T-helper 1 cell treated with Interleukin-12 subunit alpha and Interleukin-12 subunit beta and Interleukin-4 antibody, amounts not matched to agents 30 μg/mL and 1 μg/mL, for 36 hours (primary cell): ENCODE measurements at regions not wholly inside any gene's neighbourhood (a gene's known extent, or its start where the extent isn't known, plus 50 kb on each side); places are given as distances from the start of the nearest gene placed in this dataset.

ENCODE experiments used
- H3K27ac Mint-ChIP-seq: one replicate; pipeline ENCODE4 v1.8.0; 2021; ENCODE audit warnings: mild to moderate bottlenecking, mixed read lengths
- H3K27me3 Mint-ChIP-seq: one replicate; pipeline ENCODE4 v1.8.0; 2021; ENCODE audit warnings: low read depth, mixed read lengths
- H3K36me3 Mint-ChIP-seq: one replicate; pipeline ENCODE4 v1.8.0; 2021; ENCODE audit warnings: low read depth, mixed read lengths
- H3K4me1 Mint-ChIP-seq: one replicate; pipeline ENCODE4 v1.8.0; 2021; ENCODE audit warnings: low read depth, mixed read lengths
- H3K4me3 Mint-ChIP-seq: one replicate; pipeline ENCODE4 v1.8.0; 2021; ENCODE audit warnings: mild to moderate bottlenecking, moderate library complexity, mixed read lengths
- H3K9me3 Mint-ChIP-seq: one replicate; pipeline ENCODE4 v1.8.0; 2021; ENCODE audit warnings: mixed read lengths

DNA sequence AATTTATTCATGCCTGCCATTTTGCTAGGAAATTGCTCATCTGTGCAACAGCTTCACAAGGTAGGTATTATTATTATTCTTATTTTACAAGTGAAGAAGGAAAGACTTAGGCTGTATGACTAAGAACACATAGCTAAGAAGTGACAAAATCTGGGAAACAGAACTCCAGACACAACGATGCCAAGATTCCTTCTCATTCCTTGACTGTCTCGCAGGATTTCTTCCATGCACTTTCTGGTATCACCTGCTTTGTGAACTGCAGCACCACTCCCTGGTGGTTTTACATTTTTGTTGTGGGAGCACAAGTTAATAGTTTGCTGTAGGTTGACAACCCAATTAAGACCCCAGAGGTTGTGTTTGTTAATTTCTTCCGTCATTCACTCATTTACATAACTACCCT, 188.5 kb downstream of the LACC1 start:
- Mint-ChIP-seq H3K4me3 (no peak overlapping the region), H3K27ac (no peak overlapping the region), H3K36me3 (no peaks in the 10 kb centered on the region), H3K27me3 (peaks cover 3% of the 10 kb centered on the region), H3K4me1 (no peaks in the 10 kb centered on the region), H3K9me3 (peaks cover 14% of the 10 kb centered on the region)

DNA sequence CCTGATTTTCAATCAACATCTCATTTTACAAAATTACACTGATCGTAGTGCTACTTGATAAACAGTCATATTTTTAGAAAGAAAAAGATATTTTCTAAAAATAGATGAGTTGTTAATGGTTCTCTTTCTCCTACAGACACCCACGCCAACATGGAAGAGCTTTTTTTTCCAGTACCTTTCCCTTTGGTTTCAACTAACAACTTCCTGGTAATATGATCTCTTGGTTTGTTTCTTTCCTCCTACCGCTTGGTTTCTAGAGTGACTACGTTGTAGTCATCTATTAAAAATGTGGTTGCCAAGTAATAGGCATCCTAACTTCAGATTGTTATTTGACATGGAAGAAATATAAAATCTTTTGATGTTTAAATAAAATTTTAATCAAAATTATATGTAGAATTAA, 189.0 kb downstream of the LACC1 start:
- Mint-ChIP-seq H3K27ac (no peak overlapping the region), H3K36me3 (no peaks in the 10 kb centered on the region), H3K4me1 (no peaks in the 10 kb centered on the region), H3K27me3 (peaks cover 3% of the 10 kb centered on the region), H3K4me3 (no peak overlapping the region), H3K9me3 (peaks cover 14% of the 10 kb centered on the region)

DNA sequence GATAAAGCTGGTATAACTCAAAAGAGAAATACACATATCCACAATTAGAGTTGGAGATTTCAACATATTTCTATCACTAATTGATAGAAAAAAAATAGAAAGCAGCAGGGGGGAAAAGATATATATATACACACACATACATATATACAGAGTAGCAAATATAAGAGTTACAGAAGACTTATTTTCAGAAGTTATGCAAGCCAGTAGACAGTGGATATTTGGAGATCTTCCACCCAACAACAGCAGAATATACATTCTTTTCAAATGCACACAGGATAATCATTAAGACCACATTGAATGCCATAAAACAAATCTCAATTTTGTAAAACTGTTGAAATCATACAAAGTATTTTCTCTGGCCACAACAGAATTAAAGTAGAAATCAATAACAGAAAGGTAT, 192.8 kb downstream of the LACC1 start:
- Mint-ChIP-seq H3K4me1 (no peaks in the 10 kb centered on the region), H3K27me3 (no peaks in the 10 kb centered on the region), H3K4me3 (no peak overlapping the region), H3K27ac (no peak overlapping the region), H3K9me3 (peaks cover 14% of the 10 kb centered on the region), H3K36me3 (no peaks in the 10 kb centered on the region)

- H3K4me1 Mint-ChIP-seq, result no peaks in the 10 kb centered on the region
- H3K36me3 Mint-ChIP-seq, result no peaks in the 10 kb centered on the region
- no peak overlapping the region for H3K4me3 Mint-ChIP-seq
- H3K27ac Mint-ChIP-seq, result no peak overlapping the region
- peaks cover 14% of the 10 kb centered on the region for H3K9me3 Mint-ChIP-seq
- peaks cover 6% of the 10 kb centered on the region for H3K27me3 Mint-ChIP-seq
Observed at GRCh38 chr13:44074611-44075010, 194.9 kb downstream of the LACC1 start.

DNA sequence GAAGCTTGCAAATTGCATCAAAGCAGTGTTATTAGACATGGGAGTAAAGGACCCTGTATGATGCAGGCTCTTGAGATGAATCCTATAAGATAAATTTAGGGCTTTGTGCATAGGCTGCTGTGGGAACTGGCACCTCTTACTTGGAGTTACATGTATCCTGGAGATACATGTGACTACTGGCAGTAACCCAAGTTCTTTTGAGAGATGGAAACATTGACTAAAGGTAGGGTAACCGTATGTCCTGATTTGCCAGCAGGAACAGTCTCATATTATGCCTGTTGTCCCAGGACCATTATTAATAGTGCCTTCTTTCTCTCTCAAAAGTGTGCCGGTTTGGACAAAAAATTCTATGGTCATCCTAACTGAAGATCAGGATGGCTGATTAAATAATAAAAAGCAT, 195.4 kb downstream of the LACC1 start:
- Mint-ChIP-seq H3K36me3 (no peaks in the 10 kb centered on the region), H3K4me3 (no peak overlapping the region), H3K9me3 (peaks cover 14% of the 10 kb centered on the region), H3K4me1 (no peaks in the 10 kb centered on the region), H3K27ac (no peak overlapping the region), H3K27me3 (peaks cover 8% of the 10 kb centered on the region)

GRCh38 chr13:44078806-44079376, 199.2 kb downstream of the LACC1 start:
- Mint-ChIP-seq H3K4me3 (no peak overlapping the region), H3K27me3 (peaks cover 8% of the 10 kb centered on the region), H3K4me1 (no peaks in the 10 kb centered on the region), H3K9me3 (no peaks in the 10 kb centered on the region), H3K27ac (no peak overlapping the region), H3K36me3 (no peaks in the 10 kb centered on the region)

GRCh38 chr13:44079413-44080205, 199.9 kb downstream of the LACC1 start:
- no peaks in the 10 kb centered on the region for H3K36me3 Mint-ChIP-seq

GRCh38 chr13:44084146-44084545, 204.4 kb downstream of the LACC1 start:
- Mint-ChIP-seq H3K36me3 (no peaks in the 10 kb centered on the region), H3K9me3 (no peaks in the 10 kb centered on the region)

More at GRCh38 chr13:44079413-44080205, 199.9 kb downstream of the LACC1 start:
- H3K4me1 Mint-ChIP-seq, result no peaks in the 10 kb centered on the region
- no peak overlapping the region for H3K27ac Mint-ChIP-seq
- H3K27me3 Mint-ChIP-seq, result peaks cover 8% of the 10 kb centered on the region
- no peaks in the 10 kb centered on the region for H3K9me3 Mint-ChIP-seq
- H3K4me3 Mint-ChIP-seq, result no peak overlapping the region

GRCh38 chr13:44086389-44086788, 206.7 kb downstream of the LACC1 start:
- Mint-ChIP-seq H3K27ac (no peak overlapping the region), H3K36me3 (no peaks in the 10 kb centered on the region), H3K27me3 (peaks cover 28% of the 10 kb centered on the region), H3K9me3 (no peaks in the 10 kb centered on the region), H3K4me1 (peaks cover 9% of the 10 kb centered on the region), H3K4me3 (no peak overlapping the region)

More at GRCh38 chr13:44084146-44084545, 204.4 kb downstream of the LACC1 start:
- Mint-ChIP-seq H3K27ac (no peak overlapping the region), H3K27me3 (peaks cover 24% of the 10 kb centered on the region), H3K4me1 (peaks cover 3% of the 10 kb centered on the region), H3K4me3 (no peak overlapping the region)

GRCh38 chr13:44088411-44088810, 208.7 kb downstream of the LACC1 start:
- H3K27me3 Mint-ChIP-seq, result peaks cover 29% of the 10 kb centered on the region
- H3K4me3 Mint-ChIP-seq, result no peak overlapping the region
- no peaks in the 10 kb centered on the region for H3K36me3 Mint-ChIP-seq
- H3K9me3 Mint-ChIP-seq, result no peaks in the 10 kb centered on the region
- H3K4me1 Mint-ChIP-seq, result peaks cover 9% of the 10 kb centered on the region
- no peak overlapping the region for H3K27ac Mint-ChIP-seq

DNA sequence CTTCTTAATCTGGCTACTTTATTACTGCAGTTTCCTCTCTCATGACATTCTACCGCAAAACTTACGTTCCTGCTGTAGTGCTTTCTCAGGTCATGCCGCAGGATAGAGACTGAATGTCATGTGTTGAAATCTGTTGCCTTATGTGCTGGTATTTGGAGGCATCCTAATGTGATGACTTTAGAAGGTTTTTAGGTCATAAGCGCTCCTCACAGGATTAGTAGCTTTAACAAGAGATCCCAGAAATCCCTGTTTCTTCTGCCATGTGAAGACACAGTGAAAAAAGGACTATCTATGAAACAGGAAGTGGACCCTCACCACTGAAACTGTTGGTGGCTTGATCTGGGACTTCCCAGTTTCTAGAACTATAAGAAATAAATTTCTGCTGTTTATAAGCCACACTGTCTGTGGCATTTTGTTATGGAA, 209.3 kb downstream of the LACC1 start:
- H3K27me3 Mint-ChIP-seq, result peaks cover 29% of the 10 kb centered on the region
- H3K27ac Mint-ChIP-seq, result no peak overlapping the region
- no peaks in the 10 kb centered on the region for H3K36me3 Mint-ChIP-seq
- H3K9me3 Mint-ChIP-seq, result no peaks in the 10 kb centered on the region
- peaks cover 9% of the 10 kb centered on the region for H3K4me1 Mint-ChIP-seq
- H3K4me3 Mint-ChIP-seq, result no peak overlapping the region

GRCh38 chr13:44089452-44089851, 209.7 kb downstream of the LACC1 start:
- H3K4me1 Mint-ChIP-seq, result peaks cover 9% of the 10 kb centered on the region
- no peak overlapping the region for H3K4me3 Mint-ChIP-seq
- H3K9me3 Mint-ChIP-seq, result no peaks in the 10 kb centered on the region
- no peak overlapping the region for H3K27ac Mint-ChIP-seq
- no peaks in the 10 kb centered on the region for H3K36me3 Mint-ChIP-seq
- H3K27me3 Mint-ChIP-seq, result peaks cover 29% of the 10 kb centered on the region

DNA sequence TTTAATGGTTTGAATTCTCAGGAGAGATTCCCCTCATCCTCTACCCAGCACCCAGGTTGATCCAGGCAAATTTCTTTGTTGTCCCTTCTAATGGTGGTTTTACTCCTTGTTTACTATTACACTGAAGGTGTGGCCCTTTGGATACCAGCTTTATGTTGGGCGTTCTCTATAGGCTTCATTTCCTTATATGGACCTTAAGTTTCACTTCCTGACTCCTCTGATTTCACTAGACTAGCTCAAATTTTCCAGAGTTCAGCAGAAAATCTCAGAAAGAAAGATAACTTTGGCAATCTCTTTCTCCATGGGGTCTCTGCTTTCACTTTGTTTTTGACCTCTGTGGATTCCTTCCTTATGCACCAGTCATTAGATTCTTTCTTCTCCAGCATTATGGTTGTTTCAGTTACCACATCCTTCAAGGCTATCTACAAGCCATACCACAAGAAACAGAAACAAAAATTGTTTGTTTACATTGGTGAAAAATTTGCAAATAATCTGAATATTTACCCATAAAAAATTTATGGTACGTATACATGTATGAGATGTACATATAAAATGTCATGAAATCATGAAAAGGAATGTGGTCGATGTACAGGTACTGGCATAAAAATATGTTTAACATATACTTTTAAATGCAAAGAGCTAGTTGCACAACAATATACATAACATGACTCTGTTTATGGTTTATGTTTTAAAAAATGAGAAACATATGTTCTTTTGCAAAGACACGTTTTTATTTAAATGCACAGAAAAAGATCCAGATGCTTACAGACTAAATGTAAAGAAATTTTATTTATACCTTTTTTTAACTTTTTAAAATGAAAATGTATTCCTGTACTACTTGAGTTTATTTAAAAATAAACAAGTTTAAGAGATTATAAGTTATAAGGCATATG, 212.6 kb downstream of the LACC1 start:
- no peak overlapping the region for H3K4me3 Mint-ChIP-seq
- peaks cover 9% of the 10 kb centered on the region for H3K4me1 Mint-ChIP-seq
- peaks cover 24% of the 10 kb centered on the region for H3K27me3 Mint-ChIP-seq
- no peaks in the 10 kb centered on the region for H3K36me3 Mint-ChIP-seq
- no peak overlapping the region for H3K27ac Mint-ChIP-seq
- H3K9me3 Mint-ChIP-seq, result no peaks in the 10 kb centered on the region

- Mint-ChIP-seq H3K9me3 (no peaks in the 10 kb centered on the region), H3K36me3 (no peaks in the 10 kb centered on the region), H3K27me3 (peaks cover 15% of the 10 kb centered on the region), H3K4me3 (no peak overlapping the region), H3K27ac (no peak overlapping the region), H3K4me1 (peaks cover 8% of the 10 kb centered on the region)
Observed at GRCh38 chr13:44093607-44094564, 214.2 kb downstream of the LACC1 start.
